Common myeloid progenitor, CD34-positive (primary cell): ENCODE measurements at regions not wholly inside any gene's neighbourhood (a gene's known extent, or its start where the extent isn't known, plus 50 kb on each side); places are given as distances from the start of the nearest gene placed in this dataset.

Experiments
- CTCF ChIA-PET: fragments of 350-600 bp; sonication (Branson Sonifier 250); formaldehyde crosslinking; loops from one replicate; lab custom pipeline; 2021; ENCODE audit warnings: antibody characterized with exemption; lab: Charles Lee
- POLR2A ChIA-PET: fragments of 350-600 bp; sonication (Branson Sonifier 250); formaldehyde crosslinking; loops from one replicate; lab custom pipeline; 2021; ENCODE audit warnings: antibody characterized with exemption; lab: Charles Lee
- DNase-seq, 3 donors: peaks; one replicate each; pipeline versions ENCODE4 v3.0.0 to v3.0.0-alpha.2; 2013
- H3K27ac ChIP-seq, 2 experiments: 1 replicate in 1 of 2; 2 replicates in 1 of 2; pipeline ENCODE4 v1.7.0; 2013; ENCODE audit warnings: inconsistent platforms in 2 of 2, low read length in 2 of 2, mild to moderate bottlenecking in 2 of 2, low read depth in 1 of 2, moderate library complexity in 1 of 2; ENCODE audit not compliant: severe bottlenecking in 2 of 2, insufficient read depth in 1 of 2, poor library complexity in 1 of 2
- H3K27me3 ChIP-seq, 5 experiments: replicated peaks in 2 of 5; 1 replicate in 3 of 5; 2 replicates in 2 of 5; pipeline versions ENCODE4 v1.6.1 to v1.7.0; 2013; ENCODE audit warnings: low read length in 4 of 5, mild to moderate bottlenecking in 2 of 5, moderate library complexity in 2 of 5, inconsistent platforms in 1 of 5; ENCODE audit not compliant: insufficient read depth in 5 of 5, control insufficient read depth in 4 of 5
- H3K36me3 ChIP-seq, 4 experiments: 1 replicate in 2 of 4; 2 replicates in 2 of 4; pipeline versions ENCODE4 v1.6.1 to v1.7.0; 2013; ENCODE audit warnings: low read length in 3 of 4, control low read depth in 1 of 4, mild to moderate bottlenecking in 1 of 4; ENCODE audit not compliant: control insufficient read depth in 4 of 4, insufficient read depth in 4 of 4
- H3K4me1 ChIP-seq, 4 experiments: 1 replicate in 3 of 4; 2 replicates in 1 of 4; pipeline versions ENCODE4 v1.6.1 to v1.7.1; 2013; ENCODE audit warnings: low read length in 3 of 4, mild to moderate bottlenecking in 3 of 4, control low read depth in 1 of 4, inconsistent platforms in 1 of 4, moderate library complexity in 1 of 4; ENCODE audit not compliant: control insufficient read depth in 4 of 4, insufficient read depth in 4 of 4; ENCODE audit errors: control extremely low read depth in 1 of 4
- H3K4me3 ChIP-seq, 7 experiments: 1 replicate in 4 of 7; 2 replicates in 3 of 7; pipeline versions ENCODE4 v1.5.1 to v1.7.0; 2013; ENCODE audit warnings: mild to moderate bottlenecking in 7 of 7, low read length in 6 of 7, moderate library complexity in 6 of 7, inconsistent platforms in 2 of 7, low read depth in 2 of 7, control low read depth in 1 of 7; ENCODE audit not compliant: insufficient read depth in 4 of 7, control insufficient read depth in 1 of 7; ENCODE audit errors: extremely low read depth in 1 of 7
- H3K9me3 ChIP-seq, 5 experiments: 1 replicate in 4 of 5; 2 replicates in 1 of 5; pipeline versions ENCODE4 v1.6.1 to v1.7.1; 2013; ENCODE audit warnings: low read length in 4 of 5, mild to moderate bottlenecking in 2 of 5, inconsistent platforms in 1 of 5, low read depth in 1 of 5, moderate library complexity in 1 of 5; ENCODE audit not compliant: control insufficient read depth in 4 of 5, insufficient read depth in 2 of 5; ENCODE audit errors: control extremely low read depth in 1 of 5
- WGBS: methylation state at CpG from one replicate; pipeline ENCODE4 v1.1.5; 2013; ENCODE audit not compliant: insufficient coverage; 5-methylcytosine and 5-hydroxymethylcytosine counted together

DNA sequence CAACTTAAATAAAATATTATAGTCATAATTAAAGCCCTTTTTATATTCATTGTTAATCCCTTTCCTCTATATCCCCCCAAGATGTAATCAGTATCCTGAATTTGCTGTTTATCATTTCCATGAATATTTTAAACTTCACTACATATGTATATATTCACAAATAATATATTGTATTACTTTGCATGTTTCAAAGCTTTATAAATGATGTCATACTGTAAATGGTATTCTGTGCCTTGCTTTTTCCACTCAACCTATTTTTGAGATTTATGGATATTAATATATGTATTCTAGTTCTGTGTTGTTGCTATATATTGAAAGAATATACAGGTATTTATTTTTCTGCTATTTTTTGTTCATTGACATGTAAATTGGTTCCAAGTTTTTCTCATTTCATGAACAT, 173.1 kb downstream of the CCDC71L start:
- no peaks in the 10 kb centered on the region for H3K27me3 ChIP-seq
- H3K27ac ChIP-seq = no peak overlapping the region
- peaks cover 0 to 15% (median 3%) of the 10 kb centered on the region in 5 experiments for H3K9me3 ChIP-seq
- H3K36me3 ChIP-seq = no peaks in the 10 kb centered on the region
- DNase-seq = no peak
- POLR2A ChIA-PET = no interaction called here
- no peaks in the 10 kb centered on the region for H3K4me1 ChIP-seq
- CTCF ChIA-PET = no interaction called here
- no peak overlapping the region for H3K4me3 ChIP-seq

DNA sequence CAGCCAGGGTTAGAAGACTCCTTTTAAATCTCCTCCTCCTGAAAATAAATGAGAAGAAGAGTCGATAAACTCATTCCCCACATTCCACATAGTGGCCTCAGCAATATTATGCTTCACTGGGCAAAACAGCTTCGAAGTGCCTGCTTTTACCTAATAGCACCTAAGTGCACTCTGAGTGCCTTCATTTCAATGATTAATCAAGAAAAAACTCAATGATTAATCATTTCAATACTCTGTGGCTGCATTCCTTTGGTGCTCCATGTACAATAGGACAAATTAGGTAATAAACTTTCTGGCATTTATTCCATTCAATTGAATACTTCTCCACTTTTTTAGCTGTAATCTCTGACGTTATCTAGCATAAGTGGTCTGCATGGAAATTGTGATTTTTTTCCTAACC, 174.6 kb downstream of the CCDC71L start:
- ChIA-PET CTCF (interaction anchor here (1.1 kb wide), 1 partner anchor 17 kb away, joined by 3 read pairs; no protein-coding TSS in a partner anchor), POLR2A (no interaction called here)
- Histone ChIP-seq H3K27me3 (no peaks in the 10 kb centered on the region), H3K4me1 (no peaks in the 10 kb centered on the region), H3K4me3 (no peak overlapping the region), H3K9me3 (peaks cover 0 to 15% (median 3%) of the 10 kb centered on the region in 5 experiments), H3K27ac (no peak overlapping the region), H3K36me3 (no peaks in the 10 kb centered on the region)
- DNase-seq = no peak
- WGBS = 100% methylated on average over 2 of the region's 3 CpGs

DNA sequence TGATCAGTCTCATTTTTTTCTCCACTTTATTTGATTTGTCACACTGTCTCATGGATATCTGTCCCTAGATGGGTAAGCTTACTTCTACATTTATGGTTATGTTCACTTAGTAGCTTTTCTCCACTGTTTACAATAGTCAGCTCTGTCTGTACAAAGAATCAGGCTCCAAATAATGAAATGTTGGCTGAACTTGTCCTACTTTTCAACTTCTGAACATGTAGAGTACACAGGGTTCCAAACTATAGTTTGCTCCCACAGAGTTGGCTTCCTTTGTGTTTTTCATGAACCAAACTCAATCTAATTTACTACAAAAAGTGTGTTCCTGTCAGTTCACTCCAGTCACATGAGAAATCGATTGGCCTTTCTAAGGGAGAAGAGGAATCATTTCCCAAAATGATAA, 175.0 kb downstream of the CCDC71L start:
- no peak overlapping the region for H3K27ac ChIP-seq
- no peaks in the 10 kb centered on the region for H3K27me3 ChIP-seq
- CTCF ChIA-PET = interaction anchor here (1.1 kb wide), 1 partner anchor 17 kb away, joined by 3 read pairs; no protein-coding TSS in a partner anchor
- no peak overlapping the region for H3K4me3 ChIP-seq
- POLR2A ChIA-PET = no interaction called here
- H3K9me3 ChIP-seq = peaks cover 0 to 15% (median 3%) of the 10 kb centered on the region in 5 experiments
- no peaks in the 10 kb centered on the region for H3K36me3 ChIP-seq
- WGBS = 100% methylated on average over 1 of the region's 1 CpG
- no peak for DNase-seq
- peaks cover 0 to under 1% (median under 1%) of the 10 kb centered on the region in 4 experiments for H3K4me1 ChIP-seq

- Histone ChIP-seq H3K27me3 (no peaks in the 10 kb centered on the region), H3K4me1 (peaks cover 0 to 4% (median 2%) of the 10 kb centered on the region in 4 experiments), H3K27ac (no peak overlapping the region), H3K9me3 (peaks cover 0 to 9% (median under 1%) of the 10 kb centered on the region in 5 experiments), H3K4me3 (no peak overlapping the region), H3K36me3 (no peaks in the 10 kb centered on the region)
- 100% methylated on average over 1 of the region's 1 CpG for WGBS
- ChIA-PET CTCF (interaction anchor here (1.1 kb wide), 1 partner anchor 18 kb away, joined by 3 read pairs; no protein-coding TSS in a partner anchor), POLR2A (no interaction called here)
- no peak for DNase-seq
Observed at GRCh38 chr7:106485031-106485551, 175.9 kb downstream of the CCDC71L start.

- CTCF ChIA-PET = no interaction called here
- no peak for DNase-seq
- no peak overlapping the region for H3K27ac ChIP-seq
- peaks cover 0 to 5% (median 0%) of the 10 kb centered on the region in 5 experiments for H3K9me3 ChIP-seq
- H3K36me3 ChIP-seq = no peaks in the 10 kb centered on the region
- POLR2A ChIA-PET = no interaction called here
- WGBS = 80% methylated on average over 1 of the region's 1 CpG
- H3K4me1 ChIP-seq = peaks cover 0 to 4% (median 2%) of the 10 kb centered on the region in 4 experiments
- H3K27me3 ChIP-seq = no peaks in the 10 kb centered on the region
- H3K4me3 ChIP-seq = no peak overlapping the region
Observed at GRCh38 chr7:106484562-106484961, 176.4 kb downstream of the CCDC71L start.

- peaks cover 0 to 4% (median 2%) of the 10 kb centered on the region in 4 experiments for H3K4me1 ChIP-seq
- no peak overlapping the region for H3K4me3 ChIP-seq
- DNase-seq = no peak
- ChIA-PET CTCF (no interaction called here), POLR2A (no interaction called here)
- H3K9me3 ChIP-seq = no peaks in the 10 kb centered on the region
- H3K27ac ChIP-seq = no peak overlapping the region
- H3K36me3 ChIP-seq = no peaks in the 10 kb centered on the region
- WGBS = 95% methylated on average over 3 of the region's 4 CpGs
- H3K27me3 ChIP-seq = no peaks in the 10 kb centered on the region
Observed at GRCh38 chr7:106482091-106482490, 178.9 kb downstream of the CCDC71L start.

DNA sequence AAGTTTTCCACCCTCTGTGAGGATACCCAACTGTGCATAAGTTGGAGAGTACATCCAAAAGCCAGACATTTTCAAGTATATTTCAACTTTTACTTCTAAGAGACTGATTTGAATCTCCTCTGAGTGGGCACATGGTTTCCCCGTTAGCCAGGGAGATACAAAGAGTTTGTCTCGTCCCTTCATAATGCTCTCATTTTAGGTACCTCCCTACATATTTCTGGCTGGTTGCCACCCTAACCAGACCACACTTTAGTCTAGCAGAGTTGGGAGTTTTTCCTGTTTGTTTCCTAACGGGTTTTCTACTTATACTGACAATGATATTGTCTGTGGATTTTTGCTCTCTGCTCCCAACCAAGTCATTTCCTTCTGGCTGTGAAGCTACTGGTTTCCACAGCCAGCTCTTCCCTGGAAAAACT, 180.3 kb downstream of the CCDC71L start:
- H3K27me3 ChIP-seq = no peaks in the 10 kb centered on the region
- DNase-seq = no peak
- no peak overlapping the region for H3K27ac ChIP-seq
- ChIA-PET POLR2A (no interaction called here), CTCF (no interaction called here)
- H3K4me3 ChIP-seq = no peak overlapping the region
- 25% methylated on average over 2 of the region's 3 CpGs for WGBS
- H3K4me1 ChIP-seq = peaks cover 0 to 4% (median 2%) of the 10 kb centered on the region in 4 experiments
- H3K36me3 ChIP-seq = no peaks in the 10 kb centered on the region
- no peaks in the 10 kb centered on the region for H3K9me3 ChIP-seq
